ENCODE measurements at regions not wholly inside any gene's neighbourhood (a gene's known extent, or its start where the extent isn't known, plus 50 kb on each side); places are given as distances from the start of the nearest gene placed in this dataset.

DNA sequence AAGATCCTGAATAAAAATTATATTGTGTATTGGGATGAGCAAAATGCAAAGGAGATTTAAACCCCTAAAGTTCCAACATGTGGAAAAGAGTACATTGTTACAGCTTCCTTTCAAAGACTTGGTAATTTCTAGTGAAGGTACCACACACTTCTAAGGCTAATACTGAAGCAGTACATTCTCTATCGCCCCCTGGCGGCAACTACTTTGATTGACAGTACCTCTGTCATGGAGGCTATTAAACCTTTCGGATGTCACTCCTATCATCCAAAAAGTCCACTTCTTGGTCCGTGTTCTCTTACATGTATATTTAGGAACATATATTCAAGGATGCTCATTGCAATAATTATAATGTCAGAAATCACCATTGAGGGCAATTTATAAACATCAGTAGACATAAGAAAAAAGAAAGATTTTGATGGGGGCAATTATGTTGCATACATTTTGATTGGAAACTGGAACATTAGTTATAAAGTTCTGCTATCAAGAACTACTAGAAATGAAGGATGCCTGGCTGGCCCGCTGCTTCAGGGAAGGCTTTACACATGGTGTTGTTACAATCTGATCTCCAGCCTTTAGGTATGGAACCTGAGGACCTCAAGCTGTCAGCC is 601.6 kb downstream of the CPS1 start:
- TF ChIP-seq EP300 (IDR thresholded peaks at IDR 0.05) (no peak), POLR2A (IDR thresholded peaks at IDR 0.05) (no peak)
- TF ChIP-seq, protein P1, sequence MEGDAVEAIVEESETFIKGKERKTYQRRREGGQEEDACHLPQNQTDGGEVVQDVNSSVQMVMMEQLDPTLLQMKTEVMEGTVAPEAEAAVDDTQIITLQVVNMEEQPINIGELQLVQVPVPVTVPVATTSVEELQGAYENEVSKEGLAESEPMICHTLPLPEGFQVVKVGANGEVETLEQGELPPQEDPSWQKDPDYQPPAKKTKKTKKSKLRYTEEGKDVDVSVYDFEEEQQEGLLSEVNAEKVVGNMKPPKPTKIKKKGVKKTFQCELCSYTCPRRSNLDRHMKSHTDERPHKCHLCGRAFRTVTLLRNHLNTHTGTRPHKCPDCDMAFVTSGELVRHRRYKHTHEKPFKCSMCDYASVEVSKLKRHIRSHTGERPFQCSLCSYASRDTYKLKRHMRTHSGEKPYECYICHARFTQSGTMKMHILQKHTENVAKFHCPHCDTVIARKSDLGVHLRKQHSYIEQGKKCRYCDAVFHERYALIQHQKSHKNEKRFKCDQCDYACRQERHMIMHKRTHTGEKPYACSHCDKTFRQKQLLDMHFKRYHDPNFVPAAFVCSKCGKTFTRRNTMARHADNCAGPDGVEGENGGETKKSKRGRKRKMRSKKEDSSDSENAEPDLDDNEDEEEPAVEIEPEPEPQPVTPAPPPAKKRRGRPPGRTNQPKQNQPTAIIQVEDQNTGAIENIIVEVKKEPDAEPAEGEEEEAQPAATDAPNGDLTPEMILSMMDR (IDR thresholded peaks at IDR 0.05), result peak; percentile 23 to 65 (median 58)
- H3K27ac ChIP-seq, result no peak overlapping the region
- 22 to 23% methylated on average over 5 of the region's 5 CpGs for WGBS, 2 donors
- DNase-seq (peak in 1 of 2 donors; percentile 75), ATAC-seq (ENCODE audit: low FRiP score in 2 of 2) (peak in 1 of 2 donors; percentile 83)
- no peaks in the 10 kb centered on the region for H3K9me3 ChIP-seq
- H3K27me3 ChIP-seq, result no peaks in the 10 kb centered on the region
- no peak overlapping the region for H3K4me3 ChIP-seq
- no peaks in the 10 kb centered on the region for H3K4me1 ChIP-seq
- no peaks in the 10 kb centered on the region for H3K36me3 ChIP-seq

DNA sequence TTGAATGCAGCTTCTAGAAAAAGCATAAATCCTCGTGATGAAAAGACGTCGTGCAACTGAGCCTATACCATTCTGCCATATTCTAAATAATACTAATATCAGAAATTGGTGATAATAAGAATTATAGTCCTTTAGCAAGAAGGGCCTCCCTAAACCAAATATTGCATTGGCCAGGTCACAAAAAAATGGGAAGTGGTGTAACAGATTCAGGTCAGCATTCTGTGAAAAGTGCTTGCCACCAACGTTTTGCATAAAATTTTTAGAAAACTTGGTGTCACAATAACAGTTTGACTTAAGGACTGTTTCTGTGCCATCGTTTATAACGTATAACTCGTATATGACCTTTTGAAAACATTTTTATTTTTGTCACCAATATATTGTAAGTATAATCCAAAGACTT is 603.6 kb downstream of the CPS1 start:
- ATAC-seq (ENCODE audit: low FRiP score in 2 of 2), result no peak
- TF ChIP-seq, protein P1 (IDR thresholded peaks at IDR 0.05), result no peak
- TF ChIP-seq POLR2A (IDR thresholded peaks at IDR 0.05) (no peak), EP300 (IDR thresholded peaks at IDR 0.05) (no peak), POLR2AphosphoS5 (IDR thresholded peaks at IDR 0.05) (no peak)
- 77 to 84% methylated on average over 7 of the region's 7 CpGs for WGBS, 2 donors

DNA sequence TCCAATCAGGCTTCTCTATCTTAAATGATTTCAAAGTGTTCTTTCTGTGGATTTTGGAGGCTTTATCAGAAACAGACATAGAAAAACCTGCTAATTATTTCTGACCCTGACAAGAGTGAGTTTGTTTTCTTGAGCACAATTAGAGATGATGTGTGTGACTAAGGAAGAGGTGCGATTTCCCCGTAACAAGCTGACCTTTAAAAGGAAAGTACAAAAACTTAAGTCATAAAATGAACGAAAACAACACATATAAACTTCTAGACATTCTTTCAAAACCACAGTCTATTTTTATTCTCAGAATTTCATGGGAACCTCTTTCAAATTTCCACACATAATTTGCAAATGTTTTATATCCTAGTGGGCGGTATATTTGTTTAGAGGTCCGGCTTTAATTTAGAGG is 604.8 kb downstream of the CPS1 start:
- WGBS, 2 donors, result 84 to 87% methylated on average over 5 of the region's 5 CpGs
- no peak for ATAC-seq (ENCODE audit: low FRiP score in 2 of 2)

More for the DNA sequence above, 603.6 kb downstream of the CPS1 start:
- Histone ChIP-seq H3K9me3 (no peaks in the 10 kb centered on the region), H3K4me3 (no peak overlapping the region), H3K27me3 (no peaks in the 10 kb centered on the region), H3K4me1 (no peaks in the 10 kb centered on the region), H3K27ac (no peak overlapping the region), H3K36me3 (no peaks in the 10 kb centered on the region)
- no peak for DNase-seq

DNA sequence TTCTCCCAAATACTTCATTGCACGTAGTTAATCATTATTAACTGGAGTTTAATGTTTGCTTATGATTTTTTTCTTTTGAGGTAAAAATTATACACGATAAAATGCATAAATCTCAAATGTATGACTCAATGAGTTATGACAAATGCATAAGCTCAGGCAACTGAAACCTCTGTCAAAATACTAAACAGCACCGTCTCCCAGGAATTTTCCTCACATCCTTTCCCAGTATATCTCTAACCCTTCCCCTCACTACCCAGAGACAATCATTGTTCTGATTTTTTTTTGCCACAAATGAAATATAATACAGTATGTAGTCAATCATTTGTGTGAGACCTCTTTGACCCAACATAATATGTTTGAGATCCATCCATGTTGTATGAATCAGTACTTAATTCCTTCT is 606.5 kb downstream of the CPS1 start:
- H3K36me3 ChIP-seq, result no peaks in the 10 kb centered on the region
- no peak for TF ChIP-seq EP300 (IDR thresholded peaks at IDR 0.05)
- no peak for TF ChIP-seq POLR2A (IDR thresholded peaks at IDR 0.05)
- TF ChIP-seq, protein P1 (IDR thresholded peaks at IDR 0.05), result no peak
- ATAC-seq (ENCODE audit: low FRiP score in 2 of 2) (no peak), DNase-seq (no peak)
- H3K4me1 ChIP-seq, result no peaks in the 10 kb centered on the region
- H3K4me3 ChIP-seq, result no peak overlapping the region
- no peaks in the 10 kb centered on the region for H3K27me3 ChIP-seq
- 66 to 70% methylated on average over 3 of the region's 3 CpGs for WGBS, 2 donors
- no peaks in the 10 kb centered on the region for H3K9me3 ChIP-seq
- no peak overlapping the region for H3K27ac ChIP-seq

More for the DNA sequence above, 604.8 kb downstream of the CPS1 start:
- no peaks in the 10 kb centered on the region for H3K36me3 ChIP-seq
- H3K9me3 ChIP-seq, result no peaks in the 10 kb centered on the region
- TF ChIP-seq, protein P1 (IDR thresholded peaks at IDR 0.05), result no peak
- TF ChIP-seq POLR2AphosphoS5 (IDR thresholded peaks at IDR 0.05) (no peak), EP300 (IDR thresholded peaks at IDR 0.05) (no peak), POLR2A (IDR thresholded peaks at IDR 0.05) (no peak)
- no peaks in the 10 kb centered on the region for H3K27me3 ChIP-seq
- H3K4me1 ChIP-seq, result no peaks in the 10 kb centered on the region
- no peak for DNase-seq
- no peak overlapping the region for H3K27ac ChIP-seq
- no peak overlapping the region for H3K4me3 ChIP-seq

DNA sequence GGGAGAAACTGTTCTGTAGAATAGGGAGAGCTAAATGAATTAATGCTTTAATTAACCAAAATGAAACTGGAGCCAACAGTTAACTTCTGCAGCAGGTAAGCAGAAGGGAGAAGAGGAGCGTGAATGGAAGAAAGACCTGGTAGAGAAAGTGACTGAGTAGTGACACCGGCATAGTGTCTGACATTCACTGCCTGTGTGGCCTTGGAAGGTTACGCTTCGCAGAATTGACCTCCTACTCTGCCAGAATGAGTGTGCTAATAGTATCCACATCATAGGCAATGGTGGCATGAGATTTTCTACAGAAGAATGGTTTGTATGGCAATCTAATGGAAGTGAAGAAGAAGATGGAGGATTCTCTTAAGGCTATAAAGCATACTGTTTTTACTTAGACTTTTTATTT is 614.4 kb downstream of the CPS1 start:
- Histone ChIP-seq H3K36me3 (no peaks in the 10 kb centered on the region), H3K4me1 (no peaks in the 10 kb centered on the region), H3K27ac (no peak overlapping the region), H3K9me3 (no peaks in the 10 kb centered on the region), H3K4me3 (no peak overlapping the region), H3K27me3 (no peaks in the 10 kb centered on the region)
- TF ChIP-seq POLR2AphosphoS5 (IDR thresholded peaks at IDR 0.05), result no peak
- TF ChIP-seq POLR2A (IDR thresholded peaks at IDR 0.05), result no peak
- TF ChIP-seq, protein P1 (IDR thresholded peaks at IDR 0.05), result no peak
- no peak for TF ChIP-seq EP300 (IDR thresholded peaks at IDR 0.05)
- no peak for DNase-seq
- no peak for ATAC-seq (ENCODE audit: low FRiP score in 2 of 2)
- 90 to 92% methylated on average over 4 of the region's 4 CpGs for WGBS, 2 donors

Measured in upper lobe of left lung (tissue), 6 donors.